IPS DF 4.7 (cell line): ENCODE measurements at regions not wholly inside any gene's neighbourhood (a gene's known extent, or its start where the extent isn't known, plus 50 kb on each side); places are given as distances from the start of the nearest gene placed in this dataset.

Source experiments
- DNase-seq: peaks from one replicate; pipeline ENCODE4 v3.0.0-alpha.2; 2013; ENCODE audit warnings: low spot score; ENCODE audit errors: extremely low read depth

DNA sequence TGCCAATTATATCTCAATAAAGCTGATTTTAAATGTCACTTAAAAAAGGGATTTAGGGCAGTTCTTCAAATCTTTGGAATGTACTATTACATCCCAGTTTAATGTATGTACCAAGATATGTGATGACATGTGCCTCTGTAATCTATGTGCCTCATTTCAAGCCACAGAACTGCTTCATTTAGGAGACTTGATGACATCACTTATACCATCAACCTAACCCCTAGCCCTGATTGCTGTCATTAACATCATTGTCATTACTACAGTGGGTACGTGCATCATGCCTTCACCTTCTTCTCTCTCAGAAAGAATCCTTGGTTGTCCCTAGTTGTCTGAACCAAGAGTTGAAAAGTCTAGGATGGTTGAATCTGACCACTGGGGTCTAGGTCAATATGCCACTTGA is 134.3 kb upstream of the RAB11FIP2 start:
- no peak for DNase-seq

GRCh38 chr10:118175148-118175547 is 128.4 kb upstream of the RAB11FIP2 start:
- no peak for DNase-seq

DNA sequence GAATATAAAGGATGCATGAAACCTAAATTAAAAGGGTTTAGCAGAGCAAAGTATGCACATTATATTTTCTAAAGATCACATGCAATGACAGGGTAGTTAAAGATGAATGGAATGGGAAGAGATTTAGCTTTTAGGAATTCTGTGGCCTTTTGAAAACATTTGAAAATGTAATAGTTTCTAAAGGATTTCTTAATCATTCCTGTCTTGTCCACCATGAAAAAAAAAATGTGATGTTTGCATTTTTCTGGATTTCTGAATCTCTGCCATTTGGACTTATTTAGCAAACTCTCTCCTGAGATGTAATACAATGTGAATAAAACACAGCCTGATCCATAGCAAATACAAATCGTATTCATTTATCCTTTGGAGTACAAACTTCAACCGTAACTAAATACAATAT is 126.6 kb upstream of the RAB11FIP2 start:
- no peak for DNase-seq

DNA sequence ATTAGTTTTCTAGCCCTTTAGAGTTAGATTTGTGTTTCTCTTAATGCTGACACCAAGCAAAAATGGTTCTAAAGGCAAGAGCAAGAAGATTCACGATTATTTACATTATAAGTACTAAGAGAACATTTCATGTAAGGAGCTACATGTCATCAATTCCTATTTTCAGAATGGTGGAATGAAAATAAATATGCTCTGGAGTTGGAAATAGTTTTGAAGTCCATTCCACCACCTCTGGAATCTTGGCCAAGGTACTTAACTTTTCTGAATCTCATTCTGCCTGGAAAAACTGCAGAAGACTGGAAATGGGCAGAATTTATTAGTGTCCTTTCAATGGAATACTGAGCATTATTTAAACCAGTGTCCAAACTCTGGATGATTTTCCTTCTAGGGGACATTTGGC is 125.1 kb upstream of the RAB11FIP2 start:
- DNase-seq = no peak

DNA sequence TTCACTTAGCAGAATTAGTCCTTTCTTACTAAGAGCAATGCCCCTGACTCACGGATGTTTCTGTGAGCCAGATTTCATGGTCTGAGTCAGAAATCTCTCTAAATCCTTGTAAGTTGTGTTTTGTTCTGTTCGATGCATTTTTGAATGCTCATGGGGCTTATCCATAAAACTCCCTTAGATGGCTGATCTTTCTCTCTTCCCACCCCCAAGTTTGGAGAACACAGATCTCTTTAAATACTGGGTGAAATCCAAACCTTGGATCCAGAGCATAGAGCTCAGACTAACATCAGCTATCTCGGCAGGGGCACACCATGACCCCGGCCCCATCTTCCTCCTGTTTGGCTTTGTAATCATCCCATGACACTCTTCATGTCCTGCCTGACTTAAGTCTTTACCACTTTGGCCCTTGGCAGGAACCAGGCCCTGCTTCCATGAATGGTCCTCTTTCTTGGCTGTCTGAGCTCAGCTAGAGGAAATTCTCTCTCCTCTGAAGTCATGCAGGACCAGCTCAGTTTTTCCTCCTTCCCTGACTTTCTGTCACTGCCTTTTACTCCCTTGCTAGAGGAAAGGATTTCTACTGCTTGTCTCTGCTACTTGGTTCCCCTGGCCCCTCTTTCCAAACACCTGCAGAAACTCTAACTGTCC is 120.4 kb upstream of the RAB11FIP2 start:
- no peak for DNase-seq

DNA sequence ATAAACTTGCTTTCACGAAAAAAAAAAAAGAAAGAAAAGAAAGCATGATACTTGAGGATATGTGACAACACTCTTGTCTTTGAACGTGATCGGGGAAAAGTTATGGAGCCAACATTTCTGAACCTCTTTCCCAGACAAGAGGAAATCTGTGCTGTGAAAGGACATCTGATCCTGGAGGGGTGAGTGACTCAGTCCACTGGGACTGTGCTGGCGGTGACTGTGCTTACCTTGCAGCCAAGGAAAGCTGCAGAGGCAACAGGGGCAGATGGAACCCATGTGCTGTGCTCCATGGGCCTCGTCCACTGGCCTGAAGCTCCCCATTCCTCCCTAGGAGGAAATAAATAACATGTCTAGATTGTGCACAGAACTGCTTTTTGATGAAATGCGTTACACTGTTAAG is 116.5 kb upstream of the RAB11FIP2 start:
- no peak for DNase-seq

DNA sequence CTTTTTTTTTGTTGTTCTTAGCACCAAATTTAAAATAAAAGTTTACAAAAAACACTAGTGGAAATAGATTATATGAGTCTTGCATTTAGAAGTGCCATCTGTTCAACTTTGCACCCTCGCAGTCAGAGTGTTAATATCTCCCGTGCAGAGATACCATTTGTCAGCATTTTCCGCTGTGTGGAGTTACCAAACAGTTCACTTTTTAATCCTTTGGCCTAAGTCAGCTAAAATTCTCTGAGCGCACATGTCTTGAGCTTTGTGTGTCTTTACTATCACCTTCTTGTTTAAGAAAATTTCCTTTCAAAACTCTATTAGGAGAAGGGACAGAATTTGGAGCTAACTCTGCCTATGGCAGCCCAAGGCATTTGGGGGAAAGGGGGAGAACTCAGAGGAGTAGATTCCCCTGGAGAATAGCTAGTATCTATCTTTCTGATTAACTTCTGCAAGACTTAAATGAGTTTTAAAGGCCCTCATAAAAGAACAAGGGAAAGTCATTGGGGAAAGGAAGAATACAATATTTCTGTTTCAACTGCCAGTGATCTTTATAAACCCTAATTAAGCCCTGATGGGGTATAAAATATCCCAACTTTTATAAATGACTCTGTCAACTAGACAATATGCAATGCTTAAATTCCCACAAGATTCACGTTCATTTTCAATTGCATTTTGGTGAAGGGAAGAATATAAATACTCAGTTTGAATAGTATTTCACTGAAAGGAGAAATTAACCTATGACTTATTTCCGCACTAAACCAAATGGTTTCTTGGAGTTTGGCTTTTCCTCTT is 114.9 kb upstream of the RAB11FIP2 start:
- DNase-seq = no peak

DNA sequence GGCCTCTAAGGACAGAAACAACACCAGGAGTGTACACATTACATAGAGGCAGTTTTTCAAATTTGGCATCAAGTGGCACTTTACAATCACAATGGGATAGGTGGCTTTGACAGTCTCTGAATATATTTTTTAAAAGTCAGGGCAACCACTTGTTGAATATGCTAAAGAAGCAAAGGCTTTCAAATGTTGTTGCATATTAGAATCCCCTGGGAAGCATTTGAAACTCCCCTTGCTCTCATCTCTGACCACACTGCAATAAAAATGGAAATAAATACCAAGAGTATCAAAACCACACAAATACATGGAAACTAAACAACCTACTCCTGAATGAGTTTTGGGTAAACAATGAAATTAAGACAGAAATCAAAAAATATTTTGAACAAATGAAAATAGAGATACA is 106.5 kb upstream of the RAB11FIP2 start:
- DNase-seq = no peak

- no peak for DNase-seq
These were observed 104.7 kb upstream of the RAB11FIP2 start for GRCh38 chr10:118151461-118151860.

GRCh38 chr10:118148247-118148646 is 101.5 kb upstream of the RAB11FIP2 start:
- no peak for DNase-seq

DNA sequence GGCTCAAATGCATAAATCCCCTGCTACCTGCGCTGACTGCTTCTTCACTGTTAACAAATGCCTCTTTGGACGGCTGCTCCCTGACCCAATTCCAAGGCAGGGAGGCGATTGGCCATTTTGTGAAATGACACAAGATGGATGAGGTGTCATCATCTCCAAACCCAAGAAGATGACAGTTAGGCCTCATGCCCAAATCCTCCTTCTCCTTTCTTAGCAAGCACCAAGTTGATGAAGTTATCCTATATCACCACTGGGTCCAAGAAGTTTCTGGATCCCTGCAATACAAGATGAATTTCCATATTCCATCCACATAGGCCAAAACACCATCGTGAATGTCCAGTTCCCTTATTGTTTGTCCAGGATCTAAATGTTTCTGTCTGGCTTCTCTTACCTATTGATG is 98.5 kb upstream of the RAB11FIP2 start:
- DNase-seq = no peak

DNA sequence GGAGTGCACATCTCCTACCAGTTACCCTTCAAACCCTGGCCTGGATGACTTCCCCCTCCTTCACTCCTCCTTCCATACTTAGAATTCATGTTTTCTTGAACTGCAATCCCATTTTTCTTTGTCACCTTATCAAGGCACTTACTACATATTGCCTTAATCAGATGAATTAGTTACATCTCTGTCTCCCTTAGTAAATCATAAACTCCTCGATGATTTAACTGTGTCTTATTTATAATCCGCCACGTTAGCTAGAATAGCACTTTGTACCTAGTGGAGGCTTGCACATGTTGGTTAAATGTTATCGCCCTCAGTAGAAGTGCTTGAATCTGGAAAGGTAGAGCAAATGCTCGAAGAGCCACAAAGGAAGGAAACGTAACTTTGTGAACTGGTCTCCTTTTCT is 94.7 kb upstream of the RAB11FIP2 start:
- DNase-seq = no peak

- no peak for DNase-seq
These were observed 92.6 kb upstream of the RAB11FIP2 start for GRCh38 chr10:118139321-118139720.

GRCh38 chr10:118128675-118129074 is 81.9 kb upstream of the RAB11FIP2 start:
- DNase-seq = no peak

DNA sequence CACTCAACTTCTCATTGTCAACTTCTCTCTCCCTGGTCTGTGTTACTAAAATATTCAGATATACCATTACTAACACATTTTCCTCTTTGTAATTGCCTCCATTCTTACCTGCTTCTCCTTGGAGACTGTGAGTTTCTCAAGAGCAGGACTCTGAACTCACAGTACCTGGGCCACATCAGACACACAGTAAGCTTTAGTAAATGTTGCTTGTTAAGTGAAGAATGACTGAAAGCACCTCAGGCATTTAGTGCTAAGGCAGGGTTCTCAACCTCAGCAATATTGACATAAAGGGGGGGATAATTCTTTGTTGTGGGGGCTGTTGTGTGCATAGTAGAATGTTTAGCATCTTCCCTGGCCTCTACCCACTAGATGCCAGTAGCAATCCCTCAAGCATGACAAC is 72.0 kb upstream of the RAB11FIP2 start:
- no peak for DNase-seq

DNA sequence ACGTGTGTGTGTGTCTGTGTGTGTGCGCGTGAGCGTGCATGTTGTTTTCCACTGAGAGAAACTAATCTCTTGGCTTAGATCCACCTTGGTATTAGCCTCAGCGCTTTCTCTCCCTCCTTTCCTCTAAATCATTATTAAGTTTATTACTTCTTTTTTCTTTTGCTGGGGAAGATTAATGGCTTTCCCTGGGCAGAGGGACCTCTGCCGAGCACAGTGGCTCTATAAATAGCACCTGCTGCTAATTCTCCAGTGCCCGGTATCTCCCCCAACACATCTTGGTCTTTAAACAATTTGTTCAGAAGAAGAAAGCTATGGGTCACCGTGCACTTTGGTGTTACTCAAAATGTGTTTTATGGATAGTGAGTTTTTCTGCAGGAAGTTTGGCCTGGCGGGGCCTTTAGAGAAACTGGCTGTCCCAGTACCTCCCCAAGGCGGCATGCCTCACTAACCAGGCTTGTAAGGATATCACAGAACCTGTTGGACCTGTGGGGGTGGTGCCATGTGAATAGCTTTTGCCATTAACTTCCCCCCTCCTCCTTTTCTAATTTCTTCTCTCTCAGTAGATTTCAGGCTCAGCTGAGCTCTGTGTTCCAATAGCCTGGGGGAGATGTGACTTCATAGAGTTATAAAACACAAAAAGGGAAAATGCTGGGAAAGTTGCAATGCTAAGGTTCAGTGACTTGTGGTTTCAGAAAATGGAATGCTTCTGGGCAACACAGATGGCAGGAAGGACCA is 70.1 kb upstream of the RAB11FIP2 start:
- no peak for DNase-seq

DNA sequence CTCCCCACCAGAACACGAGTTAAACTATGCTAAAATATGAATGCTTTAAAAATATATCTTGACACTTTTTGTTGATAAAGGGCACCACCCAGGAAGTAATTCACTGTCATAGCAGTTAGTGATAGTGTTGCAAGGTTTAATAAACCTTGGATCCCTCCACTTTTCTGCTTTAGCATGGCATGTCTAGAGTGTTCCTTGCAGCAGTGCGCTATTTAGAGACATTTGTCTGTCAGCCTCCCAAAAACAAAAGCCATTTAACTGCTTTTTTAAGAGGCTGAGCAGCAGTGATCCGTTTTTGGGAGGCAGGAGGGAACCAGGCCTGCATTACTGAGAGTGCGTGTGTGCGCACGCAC is 69.6 kb upstream of the RAB11FIP2 start:
- DNase-seq = no peak

GRCh38 chr10:118115701-118116100 is 69.0 kb upstream of the RAB11FIP2 start:
- DNase-seq = no peak

DNA sequence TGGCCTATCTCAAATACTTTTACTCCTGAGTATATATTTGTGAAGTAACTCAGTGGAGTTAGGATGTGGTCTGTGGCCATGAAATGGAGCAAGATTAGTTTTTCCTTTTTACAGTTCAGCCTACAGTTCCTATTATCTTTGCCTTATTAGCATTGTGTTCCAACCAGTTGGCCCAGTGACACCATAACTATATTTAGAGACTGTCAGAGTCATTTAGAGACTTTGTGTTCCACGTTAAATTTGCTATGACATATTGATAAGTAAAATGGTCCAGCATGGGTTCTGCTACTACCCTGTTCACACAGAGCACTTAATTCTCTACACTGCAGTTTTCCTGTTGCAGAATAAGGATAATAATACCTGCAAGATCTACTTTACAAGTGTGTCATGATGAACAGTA is 68.3 kb upstream of the RAB11FIP2 start:
- no peak for DNase-seq

DNA sequence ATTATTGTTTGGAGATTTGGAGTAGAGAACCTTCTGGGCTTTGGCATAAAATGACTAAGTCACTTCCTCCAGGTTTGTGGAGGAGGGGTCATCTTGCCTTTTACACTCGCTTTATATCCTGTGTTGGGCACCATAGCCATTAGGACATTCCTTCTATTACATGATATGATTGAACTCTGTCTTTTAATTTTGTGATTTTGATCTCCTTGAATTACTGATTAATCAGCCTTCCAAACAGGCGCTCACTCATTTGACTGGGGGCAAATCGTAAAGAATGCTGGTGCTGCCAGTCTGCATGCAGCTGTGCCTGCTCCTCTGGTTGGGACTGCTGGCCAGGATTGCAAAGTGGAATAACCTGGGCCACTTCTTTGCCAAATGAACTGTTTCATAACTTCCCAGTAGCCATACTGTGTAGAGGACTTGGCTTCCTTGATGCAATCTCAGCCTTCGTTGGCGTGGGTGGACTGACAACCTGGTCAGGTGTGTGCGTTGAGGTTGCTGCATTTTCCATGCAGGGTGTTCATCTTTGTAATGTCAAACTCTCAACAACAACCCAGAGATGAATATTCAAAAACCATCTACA is 65.9 kb upstream of the RAB11FIP2 start:
- DNase-seq = no peak

- DNase-seq = no peak
These were observed 64.0 kb upstream of the RAB11FIP2 start for GRCh38 chr10:118110750-118111149.
